ENCODE measurements at regions not wholly inside any gene's neighbourhood (a gene's known extent, or its start where the extent isn't known, plus 50 kb on each side); places are given as distances from the start of the nearest gene placed in this dataset.

DNA sequence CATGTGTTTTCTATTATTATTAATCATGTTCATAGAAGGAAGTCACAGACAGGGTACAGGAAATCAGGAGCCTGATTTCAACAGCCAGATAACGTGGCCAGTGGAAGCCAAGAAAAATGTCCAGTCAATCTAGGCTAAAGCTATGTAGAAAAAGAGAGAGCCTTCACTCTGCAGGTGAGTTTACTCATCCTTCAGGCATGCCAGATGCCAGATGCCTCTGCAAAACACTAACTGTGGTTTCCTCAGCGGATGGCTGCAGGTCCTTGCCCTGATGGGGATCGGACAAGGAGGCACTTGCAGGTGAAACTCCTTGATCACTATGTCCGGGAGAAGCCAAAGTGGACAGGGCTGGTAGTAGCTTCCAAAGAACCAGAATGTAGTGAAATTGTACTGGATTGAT is 962.3 kb upstream of the RAG2 start:
- DNase-seq, result no peak

DNA sequence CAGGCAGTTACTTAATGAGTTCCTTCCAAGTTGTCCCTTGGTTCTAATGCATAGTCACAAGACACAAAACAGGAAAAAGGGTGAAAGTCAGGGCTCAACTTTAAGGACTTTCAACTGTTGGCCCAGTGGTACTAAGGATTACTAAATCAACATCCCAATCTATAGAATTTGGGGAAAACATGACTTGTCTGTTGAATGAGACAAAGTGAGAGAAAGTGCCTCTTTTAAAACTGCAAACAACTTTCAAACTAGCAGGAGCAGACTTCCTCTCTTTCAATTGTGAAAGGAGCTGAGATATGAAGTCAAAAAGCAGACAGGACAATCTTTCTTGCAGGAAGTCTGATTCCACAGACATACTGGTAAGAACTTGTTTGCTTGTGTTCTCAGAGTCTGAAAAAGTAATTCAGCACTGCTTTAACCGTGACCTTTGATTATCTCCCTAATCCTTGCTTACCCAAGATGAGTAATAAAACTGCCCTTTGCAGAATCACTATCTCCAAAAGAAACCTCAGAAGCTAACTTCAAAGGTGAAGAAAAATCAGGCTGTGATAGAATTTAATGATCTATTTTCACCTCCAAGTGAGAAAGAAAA is 960.7 kb upstream of the RAG2 start:
- no peak for DNase-seq

DNA sequence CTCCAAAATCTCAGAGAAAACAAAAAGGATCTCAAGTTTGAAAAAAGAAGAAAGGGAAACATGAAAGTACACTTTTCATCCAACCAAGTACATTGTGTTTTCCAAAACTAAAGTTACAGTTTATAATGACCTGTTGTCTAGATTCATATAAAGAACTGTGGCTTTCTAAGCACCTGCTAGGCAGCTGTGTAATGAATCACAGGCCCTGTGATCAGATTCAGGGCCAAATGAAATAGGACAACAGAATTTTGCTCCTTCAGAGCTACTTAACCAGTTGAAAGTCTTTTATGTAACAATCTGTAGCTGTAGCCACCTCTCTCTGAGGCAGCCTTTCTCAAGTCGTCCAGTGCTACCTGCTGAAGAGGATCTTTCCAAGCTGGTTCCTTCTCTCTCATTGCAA is 960.0 kb upstream of the RAG2 start:
- DNase-seq, result no peak

DNA sequence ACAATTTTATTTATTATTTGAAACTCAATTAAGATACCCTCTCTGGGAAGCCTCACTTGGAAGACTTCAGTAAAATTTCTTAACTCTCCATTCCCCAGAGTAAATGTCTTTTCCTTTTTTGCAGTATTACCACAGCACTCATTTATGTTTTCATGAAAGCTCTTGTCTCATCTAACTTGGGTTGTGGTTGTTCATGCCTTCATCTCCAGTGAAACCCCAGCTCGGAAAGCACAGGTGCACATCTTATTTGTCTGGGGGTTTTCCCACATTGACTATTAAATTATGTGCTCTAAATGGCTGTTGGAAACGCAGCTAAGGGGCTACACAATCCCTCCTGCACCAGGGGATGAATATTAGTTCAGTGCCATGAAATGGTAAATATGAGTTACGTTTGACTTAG is 954.2 kb upstream of the RAG2 start:
- DNase-seq, result no peak

DNA sequence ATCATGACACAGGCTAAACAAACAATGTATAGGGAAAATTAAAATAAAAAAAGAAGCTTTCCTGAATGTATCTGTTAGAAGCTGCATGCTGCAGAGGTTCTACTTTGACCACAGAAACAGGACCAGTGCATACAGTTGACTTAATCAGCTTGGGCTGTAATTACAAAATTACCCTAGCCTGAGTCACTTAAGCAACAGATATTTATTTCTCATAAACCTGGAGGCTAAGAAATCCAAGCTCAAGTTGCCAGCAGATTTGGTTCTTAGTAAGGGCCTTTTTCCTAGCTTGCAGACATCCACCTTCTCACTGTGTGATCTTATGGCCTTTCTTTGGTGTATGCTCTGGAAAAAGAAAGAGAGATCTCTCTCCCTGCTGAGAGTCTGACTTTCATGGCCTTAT is 946.5 kb upstream of the RAG2 start:
- DNase-seq, result no peak

DNA sequence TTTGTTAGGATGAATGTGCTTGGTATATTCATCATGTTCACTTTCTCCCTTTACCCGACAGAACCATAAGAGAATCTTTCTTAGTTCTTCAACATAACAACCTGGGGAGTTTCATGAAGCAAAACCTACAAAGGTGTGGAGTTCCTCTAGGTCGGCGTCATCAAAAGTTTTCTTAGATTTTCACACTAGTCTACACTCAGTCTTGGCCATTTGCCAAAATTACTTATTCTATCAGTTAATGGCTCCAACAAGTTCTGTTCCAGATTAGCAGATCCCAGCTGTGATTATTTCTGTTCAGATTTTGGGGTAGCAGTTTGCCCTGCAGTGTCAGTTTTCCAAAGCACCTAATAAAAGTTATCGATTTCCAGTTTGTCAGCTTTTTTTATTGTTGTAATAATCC is 935.8 kb upstream of the RAG2 start:
- no peak for DNase-seq

DNA sequence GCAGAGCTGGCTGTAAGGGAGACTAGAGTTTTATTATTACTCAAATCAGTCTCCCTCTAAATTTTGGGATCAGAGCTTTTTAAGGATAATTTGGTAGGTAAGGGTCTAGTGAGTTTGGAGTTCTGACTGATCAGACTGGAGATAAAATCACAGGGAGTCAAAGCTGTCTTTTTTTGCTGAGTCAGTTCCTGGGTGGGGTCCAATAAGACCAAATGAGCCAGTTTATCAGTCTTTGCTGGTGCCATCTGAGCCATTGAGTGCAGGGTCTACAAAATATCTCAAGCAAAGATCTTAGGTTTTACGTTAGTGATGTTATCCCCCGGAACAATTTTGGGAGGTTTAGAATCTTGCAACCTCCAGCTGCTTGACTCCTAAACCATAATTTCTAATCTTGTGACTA is 935.1 kb upstream of the RAG2 start:
- DNase-seq, result no peak

DNA sequence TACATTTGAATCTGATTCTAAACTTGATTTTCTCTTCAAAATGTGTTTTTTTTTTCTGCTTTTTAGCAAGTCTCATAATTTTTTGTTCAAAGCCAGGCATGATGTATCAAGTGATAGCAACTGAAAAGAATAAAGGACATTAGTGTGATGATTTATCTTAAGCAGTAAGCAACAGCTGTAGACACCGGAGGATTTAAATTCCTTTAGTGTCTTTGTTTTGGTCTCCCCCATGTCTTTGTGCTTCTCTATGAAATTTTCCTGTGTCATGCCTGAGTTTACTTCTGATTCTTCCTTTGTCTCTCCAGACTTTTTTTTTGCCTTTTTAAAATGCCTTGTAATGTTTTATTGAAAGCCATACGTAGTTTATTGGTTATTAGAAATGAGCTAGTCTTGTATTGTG is 934.2 kb upstream of the RAG2 start:
- no peak for DNase-seq

DNA sequence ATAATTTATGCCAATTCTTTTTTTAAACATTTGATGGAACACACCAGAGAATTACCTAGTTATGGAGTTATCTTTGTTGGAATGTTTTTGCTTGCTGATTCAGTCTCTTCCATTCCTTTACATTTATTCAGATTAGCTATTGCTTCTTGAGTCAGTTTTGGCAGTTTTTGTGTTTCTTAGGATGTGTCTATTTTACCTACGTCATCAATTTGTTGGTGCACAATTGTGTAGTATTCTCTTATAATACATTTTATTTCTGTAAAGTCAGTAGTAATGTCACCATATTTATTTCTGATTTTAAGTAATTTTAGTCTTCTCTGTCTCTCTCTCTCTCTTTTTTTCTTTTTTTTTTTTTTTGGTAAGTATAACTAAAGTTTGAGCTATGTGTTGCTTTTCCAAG is 929.5 kb upstream of the RAG2 start:
- DNase-seq, result no peak

DNA sequence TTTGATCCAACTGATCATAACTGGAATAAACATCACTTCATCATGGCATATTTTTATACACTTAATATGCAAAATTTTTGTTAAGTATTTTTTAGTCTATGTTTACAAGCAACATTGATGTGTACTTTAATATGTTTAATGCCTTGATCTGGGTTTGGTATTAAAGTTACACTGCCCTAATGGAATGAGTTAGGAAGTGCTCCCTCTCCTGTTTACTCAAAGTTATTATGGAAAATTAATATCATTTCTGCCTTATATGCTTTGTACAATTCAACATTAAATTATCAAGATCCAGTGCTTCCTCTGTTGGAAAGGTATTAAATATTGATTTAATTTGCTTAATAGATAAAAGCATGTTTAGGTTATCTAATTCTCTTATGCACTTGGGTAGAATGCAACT is 927.3 kb upstream of the RAG2 start:
- DNase-seq, result no peak

DNA sequence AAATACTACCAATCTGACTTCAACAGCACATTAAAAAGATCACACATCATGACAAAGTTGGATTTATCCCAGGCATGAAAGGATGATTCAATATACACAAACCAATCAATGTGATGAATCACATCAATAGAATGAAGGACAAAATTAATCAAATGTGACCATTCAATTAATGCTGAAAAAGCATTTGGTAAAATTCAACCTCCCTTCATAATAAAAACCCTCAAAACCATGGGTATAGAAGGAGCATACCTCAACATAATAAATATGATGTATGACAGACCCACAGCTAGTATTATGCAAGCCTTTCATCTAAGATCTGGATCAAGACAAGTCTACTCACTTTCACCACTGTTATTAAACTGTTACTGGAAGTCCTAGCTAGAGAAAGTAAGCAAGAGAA is 921.7 kb upstream of the RAG2 start:
- DNase-seq, result no peak

DNA sequence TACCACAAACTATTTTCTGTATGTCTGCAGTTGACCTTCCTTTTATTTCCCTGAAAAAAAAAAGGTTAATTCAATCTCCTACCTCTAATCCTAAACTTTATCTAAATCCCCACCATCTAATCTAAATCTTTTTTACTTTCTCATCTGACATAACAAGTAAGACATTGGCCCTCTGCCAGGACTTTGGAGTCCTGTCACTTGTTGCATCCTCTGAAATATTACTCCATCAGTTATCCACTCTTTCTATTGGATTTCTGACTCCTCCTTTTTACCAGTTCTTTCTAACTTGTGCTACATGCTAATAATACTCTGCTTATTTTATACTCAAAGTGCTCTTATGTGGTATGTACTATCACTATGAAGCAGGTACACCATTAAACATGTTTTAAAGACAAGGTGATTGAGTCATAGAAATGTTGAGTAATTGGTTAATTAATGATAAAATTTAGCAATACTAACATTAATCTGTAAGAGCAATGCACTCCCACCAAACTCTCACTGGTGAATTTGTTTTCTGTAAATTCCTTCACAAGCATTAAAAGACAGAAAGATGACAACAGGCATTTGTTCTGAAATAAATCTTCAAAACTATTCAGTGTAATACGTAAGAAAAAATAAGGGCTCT is 914.2 kb upstream of the RAG2 start:
- DNase-seq, result no peak

DNA sequence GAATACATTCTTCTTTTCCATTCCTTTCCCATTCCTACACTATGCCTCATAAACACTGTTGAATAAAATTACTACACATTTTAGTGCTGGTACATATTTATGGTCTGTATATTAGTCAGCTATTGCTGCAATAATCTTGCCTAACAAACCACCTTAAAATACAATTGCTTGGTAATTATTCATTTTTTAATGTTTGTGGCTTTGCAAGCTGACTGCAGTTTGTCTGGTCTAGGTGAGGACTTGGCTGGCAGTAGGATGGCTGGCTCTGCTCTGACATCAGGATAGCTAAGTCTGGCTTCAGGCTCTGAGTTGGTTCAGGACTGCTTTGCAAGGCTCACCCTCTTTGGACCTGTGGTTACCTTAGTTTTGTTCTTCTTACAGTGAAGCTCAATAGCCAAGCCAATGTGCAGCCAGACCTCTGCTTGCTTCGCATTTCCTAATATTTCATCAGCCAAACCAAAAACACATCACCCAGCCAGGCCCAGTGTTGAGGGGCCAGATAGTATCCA is 913.4 kb upstream of the RAG2 start:
- no peak for DNase-seq

DNA sequence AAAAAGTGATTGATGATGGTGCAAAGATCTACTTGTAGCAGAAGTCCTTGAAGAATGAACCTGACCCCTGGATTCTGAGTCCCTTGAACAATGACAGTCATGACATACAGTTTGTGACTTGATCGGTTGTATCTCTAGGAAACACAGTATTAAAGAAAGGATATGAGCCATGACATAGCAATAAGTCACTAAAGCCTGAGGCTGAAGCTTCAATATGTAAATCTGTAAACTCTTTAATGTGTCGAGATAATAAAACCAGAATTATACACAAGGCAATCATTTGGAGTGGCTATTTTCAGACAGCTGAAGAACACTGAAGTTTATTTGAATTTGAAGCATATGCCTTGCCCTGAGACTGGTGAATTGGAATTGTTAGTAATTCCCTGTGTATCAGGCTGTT is 911.5 kb upstream of the RAG2 start:
- DNase-seq, result no peak

DNA sequence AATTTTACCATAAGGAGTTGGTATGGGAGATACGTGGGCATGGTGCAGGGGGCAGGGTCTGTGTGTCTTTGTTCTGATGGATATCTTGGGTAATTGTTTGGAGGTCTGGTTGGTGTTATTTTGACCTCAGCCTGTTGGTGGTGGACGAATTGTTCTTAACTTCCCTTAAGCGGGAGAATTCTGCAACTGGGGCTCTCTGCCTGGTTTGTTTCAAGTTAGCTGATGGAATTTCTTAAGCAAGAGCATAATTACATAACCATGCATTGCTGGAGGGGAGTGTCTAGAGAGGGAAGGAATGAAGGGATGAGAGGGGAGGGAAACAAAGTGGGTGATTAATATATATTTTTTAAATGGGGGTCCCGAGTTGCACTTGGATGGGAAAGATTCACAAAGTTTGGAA is 908.5 kb upstream of the RAG2 start:
- no peak for DNase-seq

DNA sequence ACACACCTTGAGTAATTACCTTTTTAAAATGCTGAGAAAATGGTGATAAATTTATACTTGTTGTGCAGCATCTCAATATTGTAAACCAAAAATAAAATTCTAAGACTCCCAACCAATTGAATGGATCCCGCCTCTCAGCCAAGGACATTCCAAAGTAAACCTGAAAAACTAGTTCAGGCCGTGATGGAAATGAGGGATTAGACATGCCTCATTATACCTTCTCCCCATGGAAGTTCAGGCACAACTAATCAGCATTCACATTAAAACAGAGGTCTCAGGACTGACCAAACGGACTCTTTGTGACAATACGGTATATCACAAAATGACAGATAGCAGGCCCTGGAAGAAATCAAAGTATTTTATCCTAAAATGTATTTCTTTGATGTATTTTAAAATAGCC is 907.4 kb upstream of the RAG2 start:
- no peak for DNase-seq

DNA sequence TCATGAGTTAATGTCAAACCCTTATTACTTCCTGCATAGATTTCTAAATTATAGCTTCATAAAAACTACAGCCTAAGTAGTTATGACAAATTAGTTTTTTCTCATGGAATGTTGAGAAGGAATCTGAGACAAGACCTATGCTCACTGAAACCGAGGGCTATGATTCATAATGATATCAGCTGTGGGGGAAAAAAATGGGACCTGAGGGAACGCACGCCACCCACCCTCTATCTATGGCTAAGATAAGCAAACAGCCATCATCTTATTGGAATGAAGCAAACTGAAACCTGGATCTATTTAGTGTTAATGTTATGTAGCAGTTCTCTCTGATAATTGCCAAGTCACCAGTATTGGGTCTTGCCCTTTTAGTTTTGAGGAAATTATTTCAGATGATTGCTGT is 906.9 kb upstream of the RAG2 start:
- DNase-seq, result no peak

DNA sequence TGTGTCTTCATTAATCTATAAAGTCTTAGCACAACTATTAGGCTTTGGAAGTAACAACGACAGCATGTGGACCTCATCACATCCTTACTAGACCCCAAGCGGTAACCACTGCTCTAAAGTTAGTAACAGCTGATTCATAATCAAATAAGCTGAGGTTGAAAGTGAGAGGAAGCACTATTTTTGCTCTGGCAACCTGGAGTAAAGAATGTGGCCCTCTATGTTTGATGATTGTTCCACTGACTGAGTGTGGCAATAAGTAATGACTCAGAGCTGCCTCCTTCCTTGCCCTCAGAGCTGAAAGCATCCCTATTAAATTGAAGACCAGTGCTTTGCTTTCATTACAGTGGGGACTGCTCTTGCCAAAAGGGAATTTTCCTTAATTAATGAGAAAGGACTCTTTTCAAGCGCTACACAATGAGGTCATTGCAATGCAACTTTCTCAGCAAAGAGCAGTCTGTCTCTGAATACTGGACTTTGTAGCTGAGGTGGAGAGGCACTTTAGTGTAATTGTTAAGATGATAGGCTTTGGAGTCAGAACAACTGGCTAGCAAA is 906.1 kb upstream of the RAG2 start:
- no peak for DNase-seq

DNA sequence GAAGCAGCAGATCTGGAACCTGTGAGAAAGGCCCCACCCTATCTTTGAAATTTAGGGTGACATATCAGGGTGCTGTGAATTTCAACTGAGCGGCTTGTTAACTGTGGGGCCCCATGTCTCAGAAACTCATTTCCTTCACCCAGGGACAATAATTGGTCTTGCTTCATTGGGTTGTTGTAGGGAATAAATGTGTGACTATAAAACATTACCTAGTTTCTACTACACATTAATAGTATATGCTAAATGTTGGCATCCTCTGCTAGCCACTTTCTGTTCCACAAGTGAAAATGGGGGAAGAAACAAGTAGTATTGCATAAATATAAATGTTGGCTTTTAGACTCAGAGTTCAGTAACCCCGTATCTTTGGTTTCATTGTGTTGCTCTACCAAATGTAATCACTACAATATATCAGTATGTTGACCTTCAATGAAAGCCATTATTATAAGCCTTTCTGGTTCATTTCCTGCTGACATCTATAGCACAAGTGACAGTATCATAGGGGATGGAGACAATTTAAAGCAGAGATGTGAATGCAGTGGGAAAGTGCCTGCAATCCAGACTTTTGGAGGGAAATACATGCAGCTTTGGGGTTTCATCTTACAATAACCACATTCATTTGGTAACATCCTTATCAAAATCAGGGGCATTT is 905.5 kb upstream of the RAG2 start:
- DNase-seq, result no peak

DNA sequence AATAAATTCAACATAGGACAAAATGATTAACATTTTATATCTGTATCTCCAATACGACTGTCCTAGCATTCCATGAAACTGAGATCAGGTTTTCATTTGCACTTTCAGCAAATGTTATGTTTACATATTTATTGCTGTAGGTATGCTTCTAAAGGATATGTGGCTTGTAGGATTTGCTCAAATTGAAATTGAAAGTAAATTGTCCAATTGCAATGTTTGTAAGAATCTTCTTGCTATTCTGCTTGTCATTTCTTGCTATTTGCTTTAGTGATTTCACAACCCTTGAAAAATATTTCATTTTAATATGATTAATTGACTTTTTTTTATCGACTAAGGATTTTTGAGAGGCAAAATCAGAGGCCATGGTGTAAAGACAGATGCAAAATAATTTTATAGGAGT is 904.2 kb upstream of the RAG2 start:
- no peak for DNase-seq

DNA sequence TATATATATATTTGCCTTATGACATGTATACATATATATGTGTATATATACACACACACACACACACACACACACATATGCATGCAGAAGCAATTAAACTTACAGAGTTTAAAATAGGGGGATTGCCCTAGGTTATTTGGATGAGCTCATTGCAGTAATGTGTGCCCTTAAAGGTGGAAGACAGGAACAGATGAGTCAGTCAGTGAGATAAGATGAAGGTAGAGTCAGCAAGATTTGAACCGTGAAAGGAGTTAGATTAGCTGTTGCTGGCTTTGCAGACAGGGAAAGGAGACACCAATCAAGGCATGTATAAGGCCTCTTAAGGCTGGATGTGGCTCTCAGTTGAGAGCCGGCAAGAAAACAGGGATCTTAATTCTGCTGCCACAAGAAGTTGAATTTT is 902.4 kb upstream of the RAG2 start:
- DNase-seq, result no peak

DNA sequence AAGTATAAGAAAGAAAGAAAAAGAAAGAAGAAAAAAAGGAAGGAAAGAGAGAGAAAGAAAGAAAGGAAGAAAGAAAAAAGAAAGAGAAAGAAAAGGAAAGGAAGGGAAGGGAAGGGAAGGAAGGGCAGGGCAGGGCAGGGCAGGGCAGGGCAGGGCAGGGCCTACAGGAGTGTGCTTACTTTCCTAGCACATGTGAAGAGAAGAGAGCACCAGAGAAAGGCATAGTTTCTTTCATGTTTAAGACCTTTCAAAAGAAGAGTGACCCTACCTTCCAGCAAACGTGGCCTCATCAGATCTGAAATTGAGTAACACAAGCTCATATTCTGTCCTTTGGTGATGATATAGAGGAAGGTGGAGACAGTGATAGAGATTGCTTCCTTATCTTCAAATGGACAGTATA is 899.3 kb upstream of the RAG2 start:
- no peak for DNase-seq

DNA sequence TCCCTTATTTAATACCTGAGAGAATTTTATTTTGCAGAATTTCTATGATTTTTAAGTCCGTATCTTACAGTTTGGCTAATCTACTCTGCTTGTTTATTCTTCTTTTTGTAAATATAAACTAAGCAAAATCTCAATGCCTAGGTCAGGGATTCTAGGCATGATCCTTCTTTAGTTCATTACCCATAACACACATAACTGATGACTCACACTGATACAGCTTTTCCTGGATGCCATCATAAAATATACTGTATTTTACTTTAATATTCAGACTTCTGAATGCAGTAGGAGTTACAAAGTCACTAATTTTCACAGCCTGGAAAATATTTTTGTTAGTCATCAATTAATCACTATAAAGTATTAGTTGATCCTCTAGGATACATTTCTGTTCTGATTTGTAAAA is 898.2 kb upstream of the RAG2 start:
- no peak for DNase-seq

DNA sequence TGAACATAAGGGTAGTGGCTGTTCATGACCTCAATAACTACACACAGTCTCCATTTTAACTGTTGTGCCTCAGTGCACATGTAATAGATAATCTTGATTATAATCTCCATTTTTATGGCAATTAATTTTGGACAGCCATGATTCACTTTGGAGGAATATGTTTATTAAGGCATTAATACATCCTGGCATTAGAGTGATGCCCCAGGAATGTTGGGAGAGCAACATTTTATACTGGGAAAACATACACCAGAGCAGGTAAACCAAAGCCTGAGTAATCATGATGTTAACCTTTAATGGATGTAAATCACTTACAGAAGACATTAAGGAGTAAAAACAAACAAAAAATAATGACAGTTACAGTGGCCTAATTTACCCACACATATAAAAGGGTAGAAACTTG is 886.3 kb upstream of the RAG2 start:
- no peak for DNase-seq

DNA sequence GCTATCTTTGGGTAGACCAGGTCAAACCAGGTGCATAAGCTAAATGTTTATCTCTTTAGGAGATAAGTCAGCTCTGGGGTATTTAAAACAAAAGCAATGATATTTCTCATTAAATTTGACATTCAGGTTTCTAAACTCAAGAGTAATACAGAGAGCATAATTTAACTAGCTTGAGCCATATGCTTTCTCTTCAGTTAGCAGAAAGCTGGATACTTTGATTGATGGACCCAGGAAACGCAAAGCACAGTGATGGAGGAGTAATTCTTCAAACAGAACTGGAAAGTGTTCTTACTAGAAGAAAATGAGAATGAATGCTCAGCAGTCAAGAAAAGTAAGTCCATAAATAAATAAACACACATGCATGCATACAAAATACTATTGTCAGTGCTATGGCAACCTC is 885.7 kb upstream of the RAG2 start:
- DNase-seq, result no peak

Data from inflammatory macrophage treated with lipopolysaccharide for 1 hour (primary cell).